ENCODE measurements at regions not wholly inside any gene's neighbourhood (a gene's known extent, or its start where the extent isn't known, plus 50 kb on each side); places are given as distances from the start of the nearest gene placed in this dataset.

GRCh38 chr4:36794716-36795115, 449.8 kb upstream of the NWD2 start:
- TF ChIP-seq, protein P1, sequence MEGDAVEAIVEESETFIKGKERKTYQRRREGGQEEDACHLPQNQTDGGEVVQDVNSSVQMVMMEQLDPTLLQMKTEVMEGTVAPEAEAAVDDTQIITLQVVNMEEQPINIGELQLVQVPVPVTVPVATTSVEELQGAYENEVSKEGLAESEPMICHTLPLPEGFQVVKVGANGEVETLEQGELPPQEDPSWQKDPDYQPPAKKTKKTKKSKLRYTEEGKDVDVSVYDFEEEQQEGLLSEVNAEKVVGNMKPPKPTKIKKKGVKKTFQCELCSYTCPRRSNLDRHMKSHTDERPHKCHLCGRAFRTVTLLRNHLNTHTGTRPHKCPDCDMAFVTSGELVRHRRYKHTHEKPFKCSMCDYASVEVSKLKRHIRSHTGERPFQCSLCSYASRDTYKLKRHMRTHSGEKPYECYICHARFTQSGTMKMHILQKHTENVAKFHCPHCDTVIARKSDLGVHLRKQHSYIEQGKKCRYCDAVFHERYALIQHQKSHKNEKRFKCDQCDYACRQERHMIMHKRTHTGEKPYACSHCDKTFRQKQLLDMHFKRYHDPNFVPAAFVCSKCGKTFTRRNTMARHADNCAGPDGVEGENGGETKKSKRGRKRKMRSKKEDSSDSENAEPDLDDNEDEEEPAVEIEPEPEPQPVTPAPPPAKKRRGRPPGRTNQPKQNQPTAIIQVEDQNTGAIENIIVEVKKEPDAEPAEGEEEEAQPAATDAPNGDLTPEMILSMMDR (IDR thresholded peaks at IDR 0.05; ENCODE audit: low read length), result no peak
- TF ChIP-seq EZH2 (IDR thresholded peaks at IDR 0.05; ENCODE audit: borderline replicate concordance, low read length), result no peak

Data from OCI-LY1 (cell line).